ENCODE measurements at regions not wholly inside any gene's neighbourhood (a gene's known extent, or its start where the extent isn't known, plus 50 kb on each side); places are given as distances from the start of the nearest gene placed in this dataset.

DNA sequence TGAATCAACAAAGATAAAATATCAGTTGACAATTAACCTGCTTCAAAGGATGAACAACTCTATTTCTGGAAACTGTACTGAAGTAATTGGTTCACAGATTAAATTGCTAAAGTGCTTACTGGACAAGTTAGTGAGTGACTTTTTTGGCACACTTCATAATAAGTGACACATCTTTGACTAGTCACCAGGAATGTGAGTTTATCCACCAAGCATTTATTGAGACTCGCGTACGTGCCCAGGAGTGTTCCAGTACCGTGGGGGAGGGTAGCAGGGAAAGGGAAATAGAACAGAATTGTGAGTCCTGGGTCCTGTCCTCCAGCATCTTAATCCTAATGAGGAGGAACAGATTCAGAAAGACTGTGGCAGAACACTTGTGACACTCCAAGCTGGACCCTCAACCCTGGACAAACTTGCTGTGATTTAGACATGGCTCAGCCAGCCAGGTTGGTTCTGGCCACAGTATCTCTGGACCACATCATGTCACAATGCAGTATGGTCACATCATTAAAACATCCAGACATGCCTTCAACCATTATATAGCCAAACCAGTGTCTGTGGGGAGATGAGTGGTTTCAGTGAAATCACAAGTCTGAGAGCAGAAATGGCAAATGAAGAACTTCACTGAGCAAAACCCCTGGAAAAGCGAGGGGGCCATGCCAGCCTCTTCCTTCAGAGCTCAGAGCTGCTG lies 623.1 kb downstream of the BNC2 start:
- no peak for DNase-seq

DNA sequence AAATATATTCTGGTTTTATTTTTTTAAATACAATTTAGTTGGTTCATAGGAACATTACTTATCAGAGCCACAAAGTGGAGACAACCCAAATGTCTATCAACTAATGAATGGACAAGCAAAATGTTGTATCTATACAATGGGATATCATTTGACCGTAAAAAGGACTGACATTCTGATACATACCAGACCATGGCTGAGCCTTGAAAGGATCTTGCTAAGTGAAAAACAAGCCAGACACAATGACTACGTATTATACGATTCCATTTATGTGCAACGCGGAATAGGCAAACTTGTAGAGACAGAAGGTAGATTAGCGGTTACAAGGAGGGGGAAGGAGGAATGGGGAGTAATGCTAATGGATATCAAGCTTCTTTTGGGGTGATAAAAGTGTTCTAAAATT lies 621.6 kb downstream of the BNC2 start:
- DNase-seq, result no peak

DNA sequence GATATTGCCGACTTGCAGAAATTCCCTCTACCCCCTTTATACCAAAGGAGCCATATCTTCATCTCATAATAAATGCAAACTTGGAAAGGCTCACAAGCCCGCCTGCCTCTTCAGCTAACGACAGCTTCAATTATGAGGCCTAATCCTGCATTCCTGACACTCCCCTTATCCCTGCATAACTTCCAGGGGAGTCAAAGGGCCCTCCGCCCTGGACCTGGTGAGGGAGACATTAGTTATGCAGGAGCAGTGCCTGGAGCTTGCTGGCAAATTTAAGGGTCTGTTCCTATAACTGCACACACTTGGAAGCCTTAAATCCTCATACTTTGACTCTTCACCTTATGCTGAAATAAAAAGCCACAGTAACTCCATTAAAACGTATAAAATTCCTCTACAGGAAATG lies 617.9 kb downstream of the BNC2 start:
- no peak for DNase-seq

DNA sequence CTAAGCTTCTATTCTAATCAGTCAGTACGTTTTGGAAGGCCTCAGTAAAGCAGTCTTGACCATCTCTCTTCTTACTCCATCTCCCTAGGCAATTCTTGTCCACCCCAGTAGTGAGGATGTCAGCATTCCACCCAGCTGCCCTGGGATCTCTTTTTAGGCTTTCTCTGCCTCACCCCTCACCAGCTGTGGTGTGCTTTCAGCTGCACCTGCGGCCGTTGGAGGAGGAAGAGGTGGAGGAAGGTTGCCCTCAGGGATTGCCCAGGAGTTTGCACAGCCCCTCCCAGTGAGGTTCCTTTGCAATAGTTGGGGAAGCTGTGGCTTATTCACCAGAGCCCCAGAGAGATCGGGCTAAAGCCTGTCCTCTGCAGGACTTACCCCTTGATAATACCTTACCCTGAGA lies 615.8 kb downstream of the BNC2 start:
- no peak for DNase-seq

DNA sequence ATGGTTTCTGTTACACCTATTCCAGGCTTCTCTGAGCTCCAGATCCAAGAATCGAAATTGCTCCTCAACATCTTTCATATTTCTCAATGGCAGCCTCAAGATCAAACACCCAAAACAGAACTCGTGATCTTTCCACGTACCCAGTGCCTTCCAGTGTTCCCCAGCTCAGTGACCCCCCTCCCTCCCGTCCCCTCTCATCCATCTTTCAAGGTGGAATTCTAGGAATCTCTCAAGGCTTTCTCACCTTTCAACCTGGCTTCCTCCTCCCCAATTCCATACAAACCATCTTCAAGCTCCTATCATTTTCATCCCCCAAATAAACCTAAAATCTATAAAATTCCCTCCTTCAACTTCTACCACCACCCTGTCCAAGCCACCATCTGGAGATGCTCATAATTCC lies 615.3 kb downstream of the BNC2 start:
- DNase-seq, result no peak

DNA sequence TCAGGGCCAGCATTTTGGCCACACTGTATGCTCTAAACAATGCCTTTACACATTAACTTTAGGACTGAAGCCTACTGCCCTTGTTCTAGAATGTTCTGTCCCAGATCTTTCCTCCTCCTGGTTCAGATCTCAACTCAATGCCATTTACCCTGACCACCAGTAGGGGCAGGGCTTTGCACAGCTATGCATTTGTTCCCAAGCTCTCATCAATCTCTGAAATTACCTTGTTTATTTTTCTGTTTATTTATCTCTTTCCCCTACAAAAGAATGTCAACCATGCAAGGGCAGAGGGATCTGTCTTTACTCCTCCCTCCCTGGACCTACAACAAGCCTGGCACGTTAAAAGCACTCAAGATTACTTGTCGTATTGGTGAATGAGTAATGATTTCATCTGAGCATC lies 612.9 kb downstream of the BNC2 start:
- DNase-seq, result no peak

DNA sequence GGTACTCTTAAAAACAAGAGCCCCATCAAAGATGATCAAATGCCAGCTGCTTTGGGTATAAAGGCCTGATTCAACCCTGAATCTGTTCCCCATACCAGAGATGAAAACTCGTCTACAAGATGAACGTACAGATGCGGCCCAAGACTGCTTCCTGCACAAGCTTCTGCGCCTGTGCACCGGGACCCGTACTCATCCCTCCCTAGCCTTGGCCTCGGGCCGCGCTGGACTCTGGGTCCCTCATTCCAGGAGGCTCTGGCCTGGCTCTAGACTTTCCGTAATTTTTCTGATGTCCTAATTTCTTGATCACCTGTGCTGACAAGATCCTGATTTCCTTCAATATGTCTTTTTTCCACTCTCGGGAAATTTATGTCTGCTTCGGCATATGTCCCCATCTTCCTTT lies 612.3 kb downstream of the BNC2 start:
- DNase-seq, result no peak

DNA sequence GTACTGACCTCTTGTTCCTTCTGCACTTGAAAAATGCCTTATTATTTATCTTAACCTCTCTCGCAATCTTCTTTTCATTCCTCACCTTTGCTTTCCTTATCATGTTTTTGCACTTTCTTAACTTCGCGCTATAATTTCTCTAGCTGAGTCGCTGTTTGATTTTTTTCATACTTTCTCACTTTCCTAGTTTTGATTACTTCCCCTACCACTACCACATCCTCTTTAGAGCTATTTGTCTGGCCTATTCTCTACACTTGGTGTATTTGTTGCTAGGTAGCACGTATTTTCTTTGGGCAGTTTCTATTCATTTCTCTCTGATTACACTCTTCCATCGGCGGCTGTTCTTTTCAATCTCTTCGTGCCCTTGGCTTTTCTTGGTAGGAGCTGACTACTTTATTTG lies 611.8 kb downstream of the BNC2 start:
- DNase-seq, result no peak

DNA sequence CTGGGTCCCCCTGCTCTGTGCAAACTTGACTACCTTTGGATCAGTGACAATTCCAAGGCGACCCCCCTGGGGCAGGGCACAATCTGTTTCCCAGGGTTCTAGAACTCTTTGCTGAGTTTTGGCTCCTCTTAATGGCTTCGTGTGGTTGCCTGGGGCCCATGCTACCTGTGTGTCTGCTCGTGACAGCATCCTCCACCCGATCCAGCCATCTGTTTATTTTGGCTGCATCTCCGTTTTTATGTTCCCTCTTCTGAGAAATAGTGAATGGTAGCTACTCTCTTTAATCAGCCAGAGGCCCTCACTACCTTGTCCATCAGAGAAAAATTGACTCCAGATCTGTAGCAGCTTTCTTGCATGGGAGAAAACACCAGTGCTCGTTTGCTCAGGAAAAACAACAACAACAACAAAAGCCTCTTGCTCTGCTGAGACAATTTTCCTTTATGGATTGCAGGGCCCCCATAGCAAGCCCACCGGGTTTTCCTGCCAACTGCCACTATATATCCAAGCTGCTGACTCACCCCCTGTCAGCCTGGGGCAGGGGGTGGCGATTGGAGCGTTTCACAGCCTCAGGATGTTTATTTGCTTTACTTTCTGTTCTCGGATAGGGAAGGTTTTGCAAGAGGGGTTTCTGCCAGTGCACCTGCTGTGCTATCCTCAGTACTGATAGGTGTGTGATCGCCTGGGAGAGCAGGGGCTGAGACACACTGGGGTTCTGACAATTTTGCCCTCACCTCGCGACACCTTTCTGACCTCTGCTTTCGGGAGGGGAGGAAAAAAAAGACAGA lies 607.8 kb downstream of the BNC2 start:
- DNase-seq, result no peak

DNA sequence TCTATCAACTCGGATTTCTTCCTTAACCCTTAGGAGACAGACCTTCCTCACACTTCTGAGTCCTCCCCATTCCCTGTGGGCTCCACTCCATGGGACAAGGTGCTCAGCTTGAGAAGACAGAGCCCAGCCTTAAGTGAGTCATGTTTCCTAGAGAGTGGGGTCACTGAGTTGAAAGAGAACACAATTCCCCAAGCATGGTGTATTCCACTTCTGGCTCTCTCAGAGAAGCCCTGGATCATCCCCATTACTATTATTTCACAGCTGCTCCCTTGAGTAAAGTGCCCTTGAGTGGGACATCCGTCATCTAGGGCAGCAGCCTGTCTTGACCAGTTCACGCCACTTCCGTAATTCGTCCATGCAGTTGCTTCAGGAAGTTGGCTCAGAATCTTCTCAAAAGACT lies 604.8 kb downstream of the BNC2 start:
- DNase-seq, result no peak

DNA sequence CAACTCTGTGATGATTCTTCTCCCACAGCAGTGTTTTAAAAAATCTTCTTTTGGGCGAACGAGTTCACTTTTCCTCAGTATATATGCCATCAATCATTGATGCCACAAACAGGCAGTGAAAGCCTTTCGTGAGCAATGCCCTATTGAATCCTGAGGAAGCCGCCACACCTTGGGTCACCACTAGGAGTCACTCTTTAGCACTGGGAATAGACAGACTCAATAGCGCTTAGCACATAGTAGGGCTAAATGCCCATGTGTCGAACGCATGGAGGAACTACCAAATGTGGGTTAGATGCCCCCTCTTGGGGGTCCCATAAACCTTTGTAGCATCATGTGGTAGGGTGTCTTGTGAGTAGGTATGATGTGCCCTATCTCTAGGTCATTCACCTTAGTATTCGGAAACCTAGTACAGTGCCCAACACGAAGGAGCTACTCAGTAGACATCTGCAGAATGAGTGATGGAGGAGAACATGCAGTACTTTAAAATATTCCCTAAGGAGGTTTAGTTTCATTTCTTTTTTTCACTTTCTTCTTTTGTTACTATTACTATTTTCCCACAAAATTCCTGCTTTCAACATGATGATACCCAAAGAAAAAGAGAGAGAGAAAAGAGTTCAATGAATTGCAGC lies 603.7 kb downstream of the BNC2 start:
- DNase-seq, result no peak

DNA sequence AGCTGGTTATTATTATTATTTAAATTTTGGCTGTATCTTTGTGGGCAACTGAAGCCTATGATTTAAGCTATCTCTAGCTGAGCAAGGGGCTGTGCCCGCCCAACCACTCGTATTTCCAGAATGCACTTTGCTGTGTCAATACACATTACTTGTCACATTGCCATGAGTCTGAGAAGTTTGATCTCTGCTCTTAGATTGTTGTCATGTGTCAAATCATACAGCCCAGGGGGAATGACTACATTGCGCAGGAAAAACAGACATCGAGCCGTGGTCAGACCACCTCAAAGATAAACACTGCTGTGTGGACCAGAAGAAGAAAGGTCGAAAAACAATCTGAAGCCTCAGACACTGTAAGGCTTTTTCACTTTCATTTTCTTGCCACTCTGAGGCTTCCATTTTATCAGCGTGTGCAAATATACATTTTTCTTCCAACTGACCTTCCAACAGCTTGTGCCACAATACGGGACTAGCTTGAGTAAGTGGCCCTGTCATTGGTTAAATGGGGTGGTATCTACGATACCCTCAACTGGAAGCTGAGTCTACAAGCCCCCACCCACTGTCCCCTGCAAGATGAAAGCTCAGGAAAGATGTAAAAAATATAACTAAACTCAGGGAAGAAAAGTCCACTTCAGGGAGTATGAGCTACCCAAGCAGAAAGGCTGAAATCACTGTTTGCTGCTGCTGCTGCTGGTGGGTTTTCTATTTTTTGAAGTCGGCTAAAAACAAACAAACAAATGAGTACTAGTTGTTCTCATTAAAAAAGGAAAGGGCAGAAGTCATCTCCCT lies 603.0 kb downstream of the BNC2 start:
- DNase-seq, result no peak

DNA sequence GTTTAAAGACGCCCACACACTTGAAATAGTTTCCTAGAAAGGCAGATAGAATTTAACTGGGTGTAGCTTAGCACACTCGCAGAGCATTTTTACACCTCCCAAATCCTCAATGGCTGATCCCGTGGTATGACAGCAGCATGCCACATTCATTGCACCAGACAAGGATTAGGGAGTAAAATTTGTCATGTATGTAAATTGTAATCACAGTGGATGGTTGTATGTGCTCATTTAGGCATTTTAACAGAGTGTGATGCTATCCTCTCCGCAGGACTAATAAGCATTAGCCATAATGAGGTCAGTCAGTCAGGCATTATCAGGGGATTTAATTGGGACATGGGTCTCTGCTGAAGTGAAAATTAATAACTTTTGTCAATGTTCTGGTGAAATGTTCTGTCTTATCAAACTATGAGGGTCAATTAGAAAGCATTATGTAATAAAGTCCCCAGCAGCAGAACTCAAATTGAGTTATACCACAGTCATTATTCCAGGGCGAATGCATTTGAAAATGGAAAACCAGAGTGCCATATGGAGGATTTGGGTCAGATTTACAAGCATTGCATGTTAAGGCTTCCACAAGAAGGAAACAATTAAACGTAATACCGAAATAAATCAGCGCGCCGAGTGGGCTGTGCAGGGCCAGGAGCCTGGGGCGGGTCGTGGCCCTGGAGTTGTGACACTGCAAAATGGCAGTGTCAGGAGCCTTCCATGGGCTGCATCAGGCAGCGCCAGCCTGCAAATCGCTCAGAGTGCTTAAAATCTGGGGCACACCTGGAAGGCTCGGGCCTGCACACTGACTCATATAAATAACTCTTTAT lies 602.2 kb downstream of the BNC2 start:
- DNase-seq, result no peak

DNA sequence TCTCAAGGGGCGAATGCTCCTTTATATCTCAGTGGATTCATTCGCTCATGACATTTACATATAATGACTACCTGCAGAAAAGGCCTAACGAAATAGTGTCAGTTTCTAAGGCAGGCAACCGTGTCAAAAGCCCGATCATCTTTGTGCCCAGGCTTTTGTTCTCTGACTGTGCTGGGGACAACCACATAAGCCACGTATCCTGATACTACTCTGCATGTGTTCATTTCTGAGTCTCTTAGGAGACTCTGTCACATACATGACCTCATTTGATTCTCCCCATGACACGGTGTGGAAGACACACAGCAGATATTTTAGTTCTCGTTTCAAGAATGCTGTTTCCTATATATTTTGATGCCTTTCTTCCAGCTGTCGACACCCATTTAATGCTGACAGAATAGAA lies 598.5 kb downstream of the BNC2 start:
- no peak for DNase-seq

DNA sequence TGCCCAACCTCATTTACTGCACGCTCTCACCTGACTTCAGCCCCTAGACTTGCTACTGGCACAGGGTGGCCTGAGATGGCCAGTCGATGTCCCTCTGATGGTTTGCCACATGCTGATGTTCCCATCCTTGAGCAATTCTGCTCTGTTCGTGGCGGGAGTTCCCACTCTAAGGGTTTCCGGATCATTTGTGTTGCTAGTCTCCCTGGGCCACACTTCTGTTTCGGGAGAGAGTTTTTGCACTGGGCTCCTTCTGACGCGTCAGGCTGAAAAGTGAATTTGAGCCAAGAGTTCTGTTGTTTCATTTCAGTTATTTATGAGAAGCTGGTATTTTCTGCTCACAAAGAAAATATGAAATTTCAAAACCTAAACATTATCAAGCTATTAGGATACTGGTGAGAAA lies 597.7 kb downstream of the BNC2 start:
- no peak for DNase-seq

DNA sequence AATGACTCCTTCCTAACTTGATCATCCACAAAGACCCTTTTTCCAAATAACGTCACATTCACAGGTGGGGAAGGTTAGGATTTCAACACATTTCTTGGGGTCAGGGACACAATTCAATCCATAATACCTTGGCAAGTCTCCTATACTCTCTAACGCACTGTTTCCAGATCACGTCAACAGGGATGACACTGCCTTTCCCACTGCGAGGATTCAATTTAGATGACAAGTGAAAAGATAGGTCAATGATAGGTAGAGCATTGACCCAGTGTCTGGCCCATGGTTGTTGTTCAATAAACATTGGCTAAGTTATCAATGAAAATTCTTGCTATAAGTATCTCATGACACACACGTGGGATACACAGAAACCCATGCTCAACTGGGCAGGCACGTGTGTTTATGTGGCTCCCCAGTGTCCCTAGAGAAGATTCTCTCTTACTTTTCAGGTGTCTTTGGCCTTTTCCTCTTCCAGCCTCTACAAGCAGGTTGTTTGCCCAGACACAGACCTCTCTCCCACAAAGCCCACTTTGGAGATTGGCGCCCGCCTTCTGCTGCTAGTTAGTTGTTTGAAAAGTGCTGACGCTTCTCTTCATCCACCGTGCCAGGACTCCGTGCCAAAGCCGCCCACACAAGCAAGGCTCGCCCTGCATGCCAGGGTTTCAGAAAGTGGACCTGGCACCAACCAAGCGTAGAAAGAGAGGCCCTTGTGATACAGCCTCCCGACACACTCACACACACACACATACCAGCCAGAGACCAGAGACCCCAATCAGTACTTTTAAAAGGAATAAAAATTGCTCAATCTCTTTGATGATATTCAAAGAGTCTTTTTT lies 594.5 kb downstream of the BNC2 start:
- DNase-seq, result no peak

DNA sequence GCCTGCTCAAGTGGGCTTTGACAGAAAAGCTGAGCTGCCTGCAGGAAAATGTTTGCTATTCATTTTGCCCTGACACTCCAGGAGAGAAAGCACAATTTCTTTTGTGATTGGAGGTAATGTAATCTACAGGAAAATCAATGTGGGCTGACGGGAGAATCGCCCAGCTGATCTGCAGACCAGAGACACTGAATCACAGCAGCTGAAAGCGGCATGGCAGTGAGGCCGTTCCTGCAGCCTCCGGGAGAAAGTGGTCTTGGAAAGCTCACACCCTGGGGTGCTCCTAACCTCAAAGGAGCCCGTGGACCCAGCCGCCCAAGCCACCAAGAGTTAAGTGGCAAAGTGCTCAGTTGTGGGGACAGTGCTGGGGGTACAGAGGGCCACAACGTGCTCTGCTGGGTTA lies 593.6 kb downstream of the BNC2 start:
- DNase-seq, result no peak

DNA sequence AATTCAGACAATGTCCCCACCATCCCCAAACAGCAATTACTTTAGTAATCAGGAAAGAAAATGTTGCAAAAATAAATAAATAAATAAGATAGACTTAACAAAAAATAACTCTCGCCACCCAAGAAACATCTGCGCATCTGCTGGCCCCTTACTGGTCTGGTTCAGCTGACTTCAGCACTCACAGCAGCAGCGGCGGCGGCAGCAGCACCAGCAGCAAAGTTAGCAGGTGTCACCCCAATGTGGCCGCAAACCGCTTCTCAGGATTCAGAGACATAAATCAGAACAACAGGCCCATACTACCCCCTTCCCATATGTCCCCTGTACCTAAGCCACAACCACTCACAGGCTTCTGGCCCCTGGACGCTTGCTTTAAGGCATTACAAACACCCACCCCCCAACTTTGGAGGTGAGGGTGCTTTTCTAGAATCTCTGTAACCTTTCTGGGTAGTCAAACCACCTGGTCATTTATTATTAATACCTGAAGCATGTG lies 593.0 kb downstream of the BNC2 start:
- no peak for DNase-seq

DNA sequence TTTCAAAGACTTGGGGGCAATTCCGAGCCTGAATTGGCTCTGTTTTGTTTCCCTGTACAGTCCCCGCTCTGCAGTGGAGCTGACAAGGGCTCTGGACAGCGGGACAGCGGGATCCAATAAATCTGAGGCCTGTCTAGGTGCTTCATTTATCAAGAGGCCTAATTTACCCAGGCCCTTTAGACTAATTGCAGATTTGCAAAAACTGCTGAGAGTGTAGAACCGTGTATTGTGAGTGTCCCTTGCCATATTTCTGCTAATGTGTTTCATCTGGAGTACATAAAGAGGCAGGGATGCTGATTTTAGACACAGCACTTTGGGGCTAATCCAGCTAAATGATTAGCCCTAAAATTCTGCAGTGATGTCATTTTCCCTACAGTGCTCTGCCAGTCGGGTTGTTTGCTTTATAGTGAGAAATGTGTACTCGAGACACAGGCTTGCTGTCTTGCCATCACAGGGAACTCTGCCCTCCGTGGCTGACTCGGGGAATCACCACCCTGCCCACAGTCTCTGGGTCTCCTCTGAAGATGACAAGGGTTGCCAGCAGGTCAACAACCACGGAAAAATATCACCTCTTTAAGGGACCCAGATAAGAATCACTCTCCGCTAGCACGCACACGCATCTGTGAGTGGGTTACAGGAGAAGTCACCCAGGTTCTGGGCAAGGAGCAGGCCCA lies 592.0 kb downstream of the BNC2 start:
- DNase-seq, result no peak

DNA sequence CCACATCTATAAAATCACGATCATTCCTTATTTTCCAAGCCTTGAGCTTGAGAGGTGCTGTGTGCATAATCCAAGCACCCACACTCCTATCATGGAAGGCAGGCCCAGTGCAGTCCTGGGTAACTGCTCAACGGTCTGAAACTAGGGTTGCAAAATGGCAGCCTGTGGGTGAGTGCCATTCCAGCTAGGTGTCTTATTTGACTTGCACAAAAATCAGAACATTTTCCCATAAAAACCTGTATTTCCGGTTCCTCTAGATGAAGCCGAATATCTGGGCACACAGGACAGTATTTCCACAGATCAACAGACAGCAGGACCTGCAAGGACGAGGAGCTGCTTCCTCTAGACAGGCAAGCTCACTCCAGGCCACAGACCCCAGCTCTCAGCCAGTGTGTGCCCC lies 588.8 kb downstream of the BNC2 start:
- DNase-seq, result no peak

DNA sequence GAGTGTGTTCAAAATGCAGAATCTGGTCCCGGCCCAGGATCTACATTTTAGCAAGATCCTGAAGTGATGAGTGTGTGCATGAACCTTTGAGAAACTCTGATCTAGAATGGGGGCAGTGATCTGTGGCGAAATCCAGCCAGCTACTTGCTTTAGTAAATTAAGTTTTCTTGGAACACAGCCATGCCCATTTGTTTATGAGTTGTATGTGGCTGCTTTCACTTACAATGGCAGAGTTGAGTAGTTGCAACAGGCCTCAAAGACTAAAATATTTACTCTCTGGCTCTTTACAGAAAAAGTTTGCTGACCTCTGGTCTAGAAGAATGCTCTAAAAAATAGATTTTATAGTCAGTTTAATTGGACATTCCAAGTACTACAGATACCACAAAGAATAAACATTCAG lies 588.3 kb downstream of the BNC2 start:
- DNase-seq, result no peak

All from NCI-H2081 treated with DMSO at 0.1 percent for 48 hours (cell line).